A549 (cell line): ENCODE measurements at regions not wholly inside any gene's neighbourhood (a gene's known extent, or its start where the extent isn't known, plus 50 kb on each side); places are given as distances from the start of the nearest gene placed in this dataset.

Experiments used
- EP300 ChIP-seq, 2 experiments: fragments of >200 bp; sonication (Bioruptor Twin); formaldehyde crosslinking; IDR thresholded peaks; 2 replicates in 1 of 2; 3 replicates in 1 of 2; pipeline ENCODE4 v1.6.1; 2016 to 2017
- ZFP36 ChIP-seq: fragments of 450-650 bp; IDR thresholded peaks from 2 replicates; pipeline ENCODE4 v1.6.1; 2014; ENCODE audit warnings: borderline replicate concordance; ENCODE audit not compliant: partially characterized antibody

- no peak for TF ChIP-seq ZFP36
- TF ChIP-seq EP300 (IDR thresholded peaks at IDR 0.05) = no peak
These were observed 606.9 kb upstream of the SALL1 start for GRCh38 chr16:51757921-51758479.
